Kidney epithelial cell (primary cell): ENCODE measurements at regions not wholly inside any gene's neighbourhood (a gene's known extent, or its start where the extent isn't known, plus 50 kb on each side); places are given as distances from the start of the nearest gene placed in this dataset.

Experiments used
- DNase-seq: peaks from one replicate; pipeline ENCODE4 v3.0.0-alpha.2; 2010; ENCODE audit warnings: low read depth
- H3K27me3 ChIP-seq: 2 replicates; pipeline ENCODE4 v1.6.0; 2011; ENCODE audit warnings: low read length; ENCODE audit not compliant: control insufficient read depth, insufficient read depth
- H3K36me3 ChIP-seq: 2 replicates; pipeline ENCODE4 v1.5.1; 2011; ENCODE audit warnings: low read length; ENCODE audit not compliant: control insufficient read depth, insufficient read depth
- H3K4me3 ChIP-seq: 2 replicates; pipeline ENCODE4 v1.5.1; 2011; ENCODE audit warnings: low read depth, mild to moderate bottlenecking, control low read depth, low read length
- TF ChIP-seq, protein P1 (sequence below): IDR thresholded peaks from 2 replicates; pipeline ENCODE4 v1.5.1; 2011; ENCODE audit warnings: mild to moderate bottlenecking, moderate library complexity, low read length, control low read depth, inconsistent platforms; ENCODE audit not compliant: insufficient read depth, poor library complexity, severe bottlenecking

- no peak overlapping the region for H3K4me3 ChIP-seq
- no peaks in the 10 kb centered on the region for H3K27me3 ChIP-seq
- TF ChIP-seq, protein P1, sequence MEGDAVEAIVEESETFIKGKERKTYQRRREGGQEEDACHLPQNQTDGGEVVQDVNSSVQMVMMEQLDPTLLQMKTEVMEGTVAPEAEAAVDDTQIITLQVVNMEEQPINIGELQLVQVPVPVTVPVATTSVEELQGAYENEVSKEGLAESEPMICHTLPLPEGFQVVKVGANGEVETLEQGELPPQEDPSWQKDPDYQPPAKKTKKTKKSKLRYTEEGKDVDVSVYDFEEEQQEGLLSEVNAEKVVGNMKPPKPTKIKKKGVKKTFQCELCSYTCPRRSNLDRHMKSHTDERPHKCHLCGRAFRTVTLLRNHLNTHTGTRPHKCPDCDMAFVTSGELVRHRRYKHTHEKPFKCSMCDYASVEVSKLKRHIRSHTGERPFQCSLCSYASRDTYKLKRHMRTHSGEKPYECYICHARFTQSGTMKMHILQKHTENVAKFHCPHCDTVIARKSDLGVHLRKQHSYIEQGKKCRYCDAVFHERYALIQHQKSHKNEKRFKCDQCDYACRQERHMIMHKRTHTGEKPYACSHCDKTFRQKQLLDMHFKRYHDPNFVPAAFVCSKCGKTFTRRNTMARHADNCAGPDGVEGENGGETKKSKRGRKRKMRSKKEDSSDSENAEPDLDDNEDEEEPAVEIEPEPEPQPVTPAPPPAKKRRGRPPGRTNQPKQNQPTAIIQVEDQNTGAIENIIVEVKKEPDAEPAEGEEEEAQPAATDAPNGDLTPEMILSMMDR = no peak
- no peaks in the 10 kb centered on the region for H3K36me3 ChIP-seq
- no peak for DNase-seq
Observed at GRCh38 chr10:6885284-6885683, 305.2 kb upstream of the PRKCQ start.

DNA sequence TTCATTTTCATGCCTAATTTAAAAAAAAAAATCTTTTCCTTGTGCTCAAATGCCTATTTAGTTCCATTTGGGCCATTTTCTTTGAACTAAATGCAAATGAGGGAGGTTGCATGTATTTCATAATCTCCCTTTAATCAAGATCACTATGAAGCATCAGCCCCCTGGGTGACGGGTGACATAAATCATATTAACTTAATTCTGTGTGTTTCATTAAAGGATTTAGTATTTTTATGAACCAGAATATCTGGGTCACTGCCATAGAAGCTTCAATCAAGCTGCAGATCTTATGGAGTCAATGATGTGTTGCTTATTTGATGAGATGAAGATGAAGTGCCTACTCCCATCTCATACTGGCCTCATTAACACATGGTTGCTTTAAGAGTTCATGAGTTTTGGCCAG lies 301.9 kb upstream of the PRKCQ start:
- Histone ChIP-seq H3K36me3 (no peaks in the 10 kb centered on the region), H3K4me3 (no peak overlapping the region), H3K27me3 (peaks cover 6% of the 10 kb centered on the region)
- TF ChIP-seq, protein P1 = no peak
- DNase-seq = no peak

DNA sequence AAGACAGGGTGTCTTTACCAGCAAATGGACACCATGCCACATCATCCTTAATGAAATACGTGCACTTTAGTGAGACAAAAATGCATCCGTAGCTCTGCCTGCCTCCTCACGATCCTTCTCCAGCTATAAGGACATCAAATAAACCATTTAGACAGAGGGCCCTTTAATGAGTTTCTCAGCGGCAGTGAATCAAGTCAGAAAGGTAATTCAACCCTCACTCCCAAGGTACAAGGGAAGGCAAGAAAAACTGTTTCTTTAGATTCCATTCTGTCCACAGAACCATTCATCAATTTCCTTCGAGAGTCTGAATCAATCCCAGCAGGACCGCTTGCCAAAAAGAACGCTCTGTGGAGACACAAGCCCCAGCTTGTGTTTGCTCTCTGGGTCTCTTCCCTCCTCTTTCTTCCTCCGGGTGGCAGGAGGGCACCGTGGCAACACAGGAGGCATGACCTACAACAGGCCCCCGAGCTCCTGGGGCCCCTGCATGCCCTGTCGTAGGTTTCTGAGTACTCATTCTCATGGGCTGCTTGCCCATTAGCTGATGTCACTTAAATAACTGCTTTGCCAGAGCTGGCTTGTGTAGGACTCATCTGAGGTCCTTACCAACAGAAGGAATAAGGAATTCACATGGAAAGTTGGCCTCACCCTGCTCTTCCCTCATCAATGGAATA lies 297.8 kb upstream of the PRKCQ start:
- DNase-seq = no peak
- TF ChIP-seq, protein P1 = no peak
- no peaks in the 10 kb centered on the region for H3K36me3 ChIP-seq
- peaks cover 6% of the 10 kb centered on the region for H3K27me3 ChIP-seq
- H3K4me3 ChIP-seq = no peak overlapping the region

DNA sequence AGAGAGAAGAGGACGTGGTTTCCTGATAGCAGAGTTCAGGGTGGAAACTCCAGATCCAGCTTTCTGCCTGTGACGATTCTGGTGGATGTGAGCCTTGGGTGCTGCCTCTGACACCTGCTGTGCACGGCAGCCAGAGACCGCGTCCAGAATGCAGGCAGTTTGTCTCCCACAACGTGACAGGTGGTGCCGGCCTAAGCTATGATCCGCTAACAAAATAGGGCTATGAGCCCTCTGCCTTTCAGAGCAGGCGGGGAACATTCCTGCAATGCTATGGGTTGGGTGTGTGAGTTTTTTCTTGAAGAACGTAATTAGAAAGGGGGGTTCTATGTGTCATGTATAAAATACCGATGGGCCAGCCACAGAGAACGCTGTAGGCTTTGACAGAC lies 297.3 kb upstream of the PRKCQ start:
- Histone ChIP-seq H3K27me3 (peaks cover 6% of the 10 kb centered on the region), H3K36me3 (no peaks in the 10 kb centered on the region)
- no peak for DNase-seq

DNA sequence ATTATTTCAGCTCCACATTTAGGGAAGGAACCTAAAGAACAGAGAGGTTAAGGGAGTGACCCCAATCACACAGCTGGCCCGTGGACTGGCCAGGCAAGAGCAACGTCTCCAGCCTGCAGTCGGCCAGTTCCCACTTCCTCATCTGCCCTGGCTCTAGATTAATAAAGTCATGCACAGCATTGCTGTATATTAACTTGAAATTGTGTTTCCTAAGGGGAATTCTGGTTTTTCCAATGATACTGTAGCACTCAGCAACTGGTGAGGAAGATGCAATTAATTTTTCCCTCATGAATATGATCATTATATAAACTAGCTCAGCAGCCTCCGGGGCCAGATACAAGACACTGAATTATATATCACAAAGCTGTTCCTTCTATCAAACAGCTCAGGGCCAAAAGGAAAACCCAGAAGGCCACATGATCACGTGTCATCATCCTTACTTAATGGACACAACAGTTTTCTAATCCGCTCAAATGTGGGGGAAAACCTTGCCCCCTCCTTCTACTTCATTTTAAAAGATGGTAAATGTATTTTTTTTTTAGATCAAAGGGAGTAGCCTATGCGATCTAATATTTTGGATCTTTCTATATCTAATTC lies 295.3 kb upstream of the PRKCQ start:
- no peak overlapping the region for H3K4me3 ChIP-seq
- TF ChIP-seq, protein P1 = no peak
- DNase-seq = no peak
- H3K36me3 ChIP-seq = no peaks in the 10 kb centered on the region
- peaks cover 6% of the 10 kb centered on the region for H3K27me3 ChIP-seq

More for the DNA sequence above, 297.3 kb upstream of the PRKCQ start:
- H3K4me3 ChIP-seq = no peak overlapping the region
- TF ChIP-seq, protein P1 = no peak

DNA sequence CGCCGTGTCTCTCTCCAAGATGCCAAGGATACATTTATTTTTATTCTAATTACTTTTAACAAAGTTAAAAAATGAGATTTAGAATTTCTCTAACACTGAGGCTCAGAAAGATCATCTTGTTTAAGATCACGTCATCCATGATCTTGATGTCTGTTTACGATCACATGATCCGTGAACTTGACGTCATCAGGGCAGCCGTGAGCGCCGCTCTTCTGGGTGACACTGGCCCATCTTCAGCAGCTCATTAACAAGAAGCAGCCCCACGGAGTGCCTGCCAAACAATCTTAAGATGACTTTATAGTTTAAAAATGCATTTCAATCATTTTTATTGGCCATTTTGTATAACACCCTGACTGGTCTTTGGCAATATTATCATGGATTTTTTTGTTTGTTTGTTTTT lies 291.1 kb upstream of the PRKCQ start:
- Histone ChIP-seq H3K27me3 (no peaks in the 10 kb centered on the region), H3K36me3 (no peaks in the 10 kb centered on the region), H3K4me3 (no peak overlapping the region)
- no peak for DNase-seq
- TF ChIP-seq, protein P1 = no peak
